Neural cell (in vitro differentiated cells): ENCODE measurements at regions not wholly inside any gene's neighbourhood (a gene's known extent, or its start where the extent isn't known, plus 50 kb on each side); places are given as distances from the start of the nearest gene placed in this dataset.

Source experiments
- H2AFZ ChIP-seq: fragments of 200-600, 300-800 bp; sonication (generic), shearing (Covaris generic); 2 replicates; pipeline ENCODE4 v1.6.0; 2014; ENCODE audit warnings: low read depth, mild to moderate bottlenecking, antibody characterized with exemption, low read length, moderate library complexity
- H3F3A ChIP-seq: fragments of 200-600 bp; shearing (Covaris generic); 2 replicates; pipeline ENCODE4 v1.6.1; 2016; ENCODE audit warnings: mild to moderate bottlenecking, moderate library complexity, mixed read lengths, antibody characterized with exemption, low read length; ENCODE audit not compliant: insufficient read depth, poor library complexity, severe bottlenecking
- H3K27ac ChIP-seq: fragments of 200-600, 300-800 bp; sonication (generic), shearing (Covaris generic); 2 replicates; pipeline ENCODE4 v1.5.1; 2014; ENCODE audit warnings: mild to moderate bottlenecking, low read length, moderate library complexity
- H3K27me3 ChIP-seq: fragments of 300-800, 200-600 bp; sonication (generic), shearing (Covaris generic); 2 replicates; pipeline ENCODE4 v1.6.0; 2014; ENCODE audit warnings: mild to moderate bottlenecking, low read depth, low read length, moderate library complexity; ENCODE audit not compliant: insufficient read depth
- H3K36me3 ChIP-seq: fragments of 300-800, 200-600 bp; sonication (generic), shearing (Covaris generic); 2 replicates; pipeline ENCODE4 v1.5.1; 2014; ENCODE audit warnings: mild to moderate bottlenecking, antibody characterized with exemption, low read length, moderate library complexity; ENCODE audit not compliant: insufficient read depth
- H3K4me2 ChIP-seq: fragments of 300-800, 200-600 bp; sonication (generic), shearing (Covaris generic); 2 replicates; pipeline ENCODE4 v1.6.0; 2014; ENCODE audit warnings: mild to moderate bottlenecking, low read length
- H3K4me3 ChIP-seq: fragments of 300-800, 200-600 bp; sonication (generic), shearing (Covaris generic); 2 replicates; pipeline ENCODE4 v1.5.1; 2014; ENCODE audit warnings: mild to moderate bottlenecking, low read length, moderate library complexity
- H3K79me2 ChIP-seq: fragments of 200-600 bp; shearing (Covaris generic); replicated peaks from 2 replicates; pipeline ENCODE4 v1.6.0; 2014; ENCODE audit warnings: mild to moderate bottlenecking, low read length, moderate library complexity; ENCODE audit not compliant: insufficient read depth
- H3K9ac ChIP-seq: fragments of 300-800, 200-600 bp; sonication (generic), shearing (Covaris generic); 2 replicates; pipeline ENCODE4 v1.6.1; 2016; ENCODE audit warnings: mild to moderate bottlenecking, low read length, mixed read lengths
- H3K9me2 ChIP-seq: fragments of 200-600 bp; shearing (Covaris generic); 2 replicates; pipeline ENCODE4 v1.6.1; 2016; ENCODE audit warnings: mild to moderate bottlenecking, low read length, mixed read lengths; ENCODE audit not compliant: insufficient read depth
- H3K9me3 ChIP-seq: fragments of 200-600, 300-800 bp; sonication (generic), shearing (Covaris generic); 2 replicates; pipeline ENCODE4 v1.6.1; 2016; ENCODE audit warnings: mild to moderate bottlenecking, mixed run types, low read length, moderate library complexity, mixed read lengths
- H4K20me1 ChIP-seq: fragments of 200-600 bp; shearing (Covaris generic); 2 replicates; pipeline ENCODE4 v1.6.1; 2016; ENCODE audit warnings: mild to moderate bottlenecking, mixed run types; ENCODE audit not compliant: insufficient read depth
- CTCF ChIP-seq: fragments of 450-650 bp; IDR thresholded peaks from 2 replicates; pipeline ENCODE4 v1.5.1; 2014; ENCODE audit warnings: antibody characterized with exemption, mild to moderate bottlenecking, moderate library complexity; ENCODE audit not compliant: poor library complexity, severe bottlenecking
- EP300 ChIP-seq: fragments of 450-650 bp; conservative IDR thresholded peaks from 2 replicates; pipeline ENCODE4 v1.6.1; 2014; ENCODE audit warnings: antibody characterized with exemption, mild to moderate bottlenecking, moderate library complexity; ENCODE audit not compliant: poor library complexity, severe bottlenecking
- EZH2 ChIP-seq: fragments of 200-600, 300-800 bp; shearing (Covaris generic), sonication (generic); IDR thresholded peaks from 2 replicates; pipeline ENCODE4 v1.6.1; 2014; ENCODE audit warnings: antibody characterized with exemption, low read length, borderline replicate concordance, mild to moderate bottlenecking; ENCODE audit not compliant: insufficient read depth, poor library complexity, severe bottlenecking
- MXI1 ChIP-seq: fragments of 450-650 bp; conservative IDR thresholded peaks from 2 replicates; pipeline ENCODE4 v1.6.1; 2014; ENCODE audit warnings: antibody characterized with exemption, mild to moderate bottlenecking; ENCODE audit not compliant: poor library complexity, severe bottlenecking
- POLR2AphosphoS5 ChIP-seq: IDR thresholded peaks from 2 replicates; pipeline ENCODE4 v1.6.1; 2012
- RAD21 ChIP-seq: fragments of 450-650 bp; conservative IDR thresholded peaks from 2 replicates; pipeline ENCODE4 v1.6.1; 2014; ENCODE audit warnings: antibody characterized with exemption, mild to moderate bottlenecking, moderate library complexity
- REST ChIP-seq: IDR thresholded peaks from 2 replicates; pipeline ENCODE4 v1.6.1; 2012; ENCODE audit warnings: borderline replicate concordance
- SMC3 ChIP-seq: fragments of 450-650 bp; conservative IDR thresholded peaks from 2 replicates; pipeline ENCODE4 v1.6.1; 2014; ENCODE audit warnings: antibody characterized with exemption, mild to moderate bottlenecking, moderate library complexity; ENCODE audit not compliant: poor library complexity
- TAF1 ChIP-seq: IDR thresholded peaks from 2 replicates; pipeline ENCODE4 v1.6.1; 2012; ENCODE audit warnings: low read depth

- TF ChIP-seq CTCF, result no peak
- TF ChIP-seq SMC3, result no peak
- TF ChIP-seq POLR2AphosphoS5, result no peak
- TF ChIP-seq REST, result no peak
- TF ChIP-seq EZH2, result no peak
- no peak for TF ChIP-seq TAF1
- no peak for TF ChIP-seq MXI1
- TF ChIP-seq RAD21, result no peak
- TF ChIP-seq EP300, result no peak
- Histone ChIP-seq H3K9me3 (no peaks in the 10 kb centered on the region), H3K79me2 (no peaks in the 10 kb centered on the region), H3K9ac (no peak overlapping the region), H3K27ac (no peak overlapping the region), H2AFZ (no peak overlapping the region), H3K9me2 (no peaks in the 10 kb centered on the region), H3F3A (no peaks in the 10 kb centered on the region), H3K36me3 (no peaks in the 10 kb centered on the region), H3K4me3 (no peak overlapping the region), H3K4me2 (no peak overlapping the region), H3K27me3 (peaks cover 13% of the 10 kb centered on the region), H4K20me1 (no peaks in the 10 kb centered on the region)
Measured at GRCh38 chr10:123514996-123515395, 151.2 kb upstream of the GPR26 start.

GRCh38 chr10:123515661-123516060 lies 150.5 kb upstream of the GPR26 start:
- Histone ChIP-seq H3K36me3 (no peaks in the 10 kb centered on the region), H4K20me1 (no peaks in the 10 kb centered on the region), H3K9me2 (no peaks in the 10 kb centered on the region), H3F3A (no peaks in the 10 kb centered on the region), H3K27ac (no peak overlapping the region), H2AFZ (no peak overlapping the region), H3K27me3 (peaks cover 8% of the 10 kb centered on the region), H3K4me3 (no peak overlapping the region), H3K79me2 (no peaks in the 10 kb centered on the region), H3K9me3 (no peaks in the 10 kb centered on the region), H3K4me2 (no peak overlapping the region), H3K9ac (no peak overlapping the region)
- TF ChIP-seq REST (no peak), EZH2 (no peak), MXI1 (no peak), POLR2AphosphoS5 (no peak), TAF1 (no peak), EP300 (no peak), CTCF (no peak)
